Activated naive CD4-positive, alpha-beta T cell treated with anti-CD3 and anti-CD28 coated beads, Interleukin-2, amount 10 ng/mL, durations not matched to agents 7 days and 5 days (primary cell): ENCODE measurements at regions not wholly inside any gene's neighbourhood (a gene's known extent, or its start where the extent isn't known, plus 50 kb on each side); places are given as distances from the start of the nearest gene placed in this dataset.

Experiments used
- CTCF ChIA-PET: fragments of 350-600 bp; sonication (Branson Sonifier 250); formaldehyde crosslinking; loops from one replicate; lab custom pipeline; 2021; ENCODE audit warnings: antibody characterized with exemption; lab: Charles Lee
- DNase-seq: peaks from one replicate; pipeline ENCODE4 v3.0.0-alpha.2; 2020
- H3K27ac Mint-ChIP-seq: one replicate; pipeline ENCODE4 v1.8.0; 2021; ENCODE audit warnings: mild to moderate bottlenecking, moderate library complexity, mixed read lengths
- H3K27me3 Mint-ChIP-seq: one replicate; pipeline ENCODE4 v1.8.0; 2021; ENCODE audit warnings: mild to moderate bottlenecking, mixed read lengths
- H3K36me3 Mint-ChIP-seq: one replicate; pipeline ENCODE4 v1.8.0; 2021; ENCODE audit warnings: mixed read lengths
- H3K4me1 Mint-ChIP-seq: one replicate; pipeline ENCODE4 v1.8.0; 2021; ENCODE audit warnings: mixed read lengths
- H3K4me3 Mint-ChIP-seq: one replicate; pipeline ENCODE4 v1.8.0; 2021; ENCODE audit warnings: mild to moderate bottlenecking, moderate library complexity, mixed read lengths
- H3K9me3 Mint-ChIP-seq: one replicate; pipeline ENCODE4 v1.8.0; 2021; ENCODE audit warnings: mixed read lengths

DNA sequence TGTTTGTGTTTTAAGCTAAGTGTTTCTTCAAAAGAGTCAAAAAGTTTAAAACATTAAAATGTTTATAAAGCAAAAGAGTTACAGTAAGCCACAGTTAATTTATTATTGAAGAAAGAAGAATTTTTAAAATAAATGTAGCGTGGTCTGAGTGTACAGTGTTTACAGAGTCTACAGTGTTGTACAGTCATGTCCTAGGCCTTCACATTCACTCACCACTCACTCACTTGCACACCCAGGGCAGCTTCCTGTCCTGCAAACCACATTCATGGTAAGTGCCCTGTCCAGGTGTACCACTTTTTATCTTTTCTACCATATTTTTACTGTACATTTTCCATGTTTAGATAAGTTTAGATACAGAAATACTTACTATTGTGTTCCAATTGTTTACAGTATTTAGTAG is 239.7 kb upstream of the AGA start:
- no peak for DNase-seq
- Mint-ChIP-seq H3K36me3 (no peaks in the 10 kb centered on the region), H3K27ac (no peak overlapping the region), H3K4me3 (no peak overlapping the region), H3K4me1 (no peaks in the 10 kb centered on the region), H3K27me3 (no peaks in the 10 kb centered on the region), H3K9me3 (no peaks in the 10 kb centered on the region)
- CTCF ChIA-PET = no interaction called here

DNA sequence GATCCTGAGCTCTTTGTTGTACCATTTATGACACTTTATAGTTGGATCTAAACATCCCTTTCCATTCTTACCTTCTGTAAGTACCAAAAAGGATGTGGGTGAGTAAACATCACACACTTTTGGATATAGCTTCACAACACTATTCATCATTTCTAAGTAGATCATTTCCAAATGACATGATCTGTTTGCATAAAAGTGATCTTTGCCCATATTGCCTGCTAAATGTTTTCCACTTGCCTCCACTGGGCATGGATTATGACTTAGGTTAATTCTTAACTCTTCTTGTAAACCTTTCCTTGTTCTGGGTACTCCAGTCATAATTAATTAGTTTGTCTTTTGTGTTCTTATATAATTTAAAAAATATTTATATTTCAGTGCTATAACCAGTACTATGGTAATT is 244.9 kb upstream of the AGA start:
- Mint-ChIP-seq H3K4me3 (no peak overlapping the region), H3K9me3 (no peaks in the 10 kb centered on the region), H3K4me1 (no peaks in the 10 kb centered on the region), H3K36me3 (no peaks in the 10 kb centered on the region), H3K27ac (no peak overlapping the region), H3K27me3 (no peaks in the 10 kb centered on the region)
- DNase-seq = no peak
- CTCF ChIA-PET = no interaction called here

DNA sequence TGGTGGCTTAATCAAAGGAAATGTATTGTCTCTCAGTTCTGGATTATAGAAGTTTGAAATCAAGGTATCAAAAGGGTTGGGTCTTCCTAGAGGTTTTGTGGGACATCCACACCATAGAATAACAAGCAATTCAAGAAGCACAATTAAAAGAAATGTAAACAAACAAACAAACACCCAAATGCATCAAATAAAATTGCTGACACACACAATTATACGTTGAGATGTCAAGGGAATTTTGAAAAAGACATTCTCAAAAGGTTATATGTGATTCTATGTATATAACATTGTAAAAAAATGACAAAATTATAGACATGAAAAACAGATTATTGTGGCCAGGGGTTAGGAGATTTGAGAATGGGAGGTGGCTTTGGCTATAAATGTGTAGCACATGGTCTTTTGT is 250.7 kb upstream of the AGA start:
- CTCF ChIA-PET = no interaction called here
- DNase-seq = no peak
- H3K27ac Mint-ChIP-seq = no peak overlapping the region
- H3K4me1 Mint-ChIP-seq = no peaks in the 10 kb centered on the region
- no peaks in the 10 kb centered on the region for H3K9me3 Mint-ChIP-seq
- H3K4me3 Mint-ChIP-seq = no peak overlapping the region
- H3K27me3 Mint-ChIP-seq = no peaks in the 10 kb centered on the region
- H3K36me3 Mint-ChIP-seq = no peaks in the 10 kb centered on the region

DNA sequence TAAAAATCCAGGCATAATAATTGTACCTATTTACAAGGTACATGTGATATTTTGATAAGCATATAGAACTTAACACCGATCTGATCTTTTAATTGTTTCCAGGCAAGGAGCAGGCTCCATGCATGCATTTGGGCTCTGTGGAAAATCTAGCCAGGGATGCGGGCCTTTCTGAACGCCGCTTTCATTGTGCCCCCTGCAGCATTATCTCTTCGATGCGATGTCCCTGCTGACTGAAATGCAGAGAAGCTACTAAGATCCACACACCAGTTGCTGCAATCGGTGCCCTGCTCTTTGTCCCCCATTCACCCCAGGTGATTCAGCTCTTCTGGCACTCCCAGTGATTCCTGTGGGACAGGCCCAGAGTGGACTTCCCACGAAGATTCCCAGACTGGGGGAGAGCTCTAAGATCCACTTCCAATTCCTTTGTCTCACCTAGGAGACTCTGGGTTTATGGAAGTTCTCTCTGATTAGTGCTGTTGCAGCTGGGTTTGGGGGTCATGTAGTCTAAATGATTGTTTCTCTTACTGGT is 254.3 kb upstream of the AGA start:
- no peaks in the 10 kb centered on the region for H3K9me3 Mint-ChIP-seq
- H3K27me3 Mint-ChIP-seq = no peaks in the 10 kb centered on the region
- H3K27ac Mint-ChIP-seq = no peak overlapping the region
- no peaks in the 10 kb centered on the region for H3K4me1 Mint-ChIP-seq
- CTCF ChIA-PET = no interaction called here
- no peaks in the 10 kb centered on the region for H3K36me3 Mint-ChIP-seq
- no peak overlapping the region for H3K4me3 Mint-ChIP-seq
- DNase-seq = no peak

- no peaks in the 10 kb centered on the region for H3K9me3 Mint-ChIP-seq
- H3K27ac Mint-ChIP-seq = no peak overlapping the region
- no peaks in the 10 kb centered on the region for H3K4me1 Mint-ChIP-seq
- CTCF ChIA-PET = no interaction called here
- no peaks in the 10 kb centered on the region for H3K27me3 Mint-ChIP-seq
- no peak for DNase-seq
- no peaks in the 10 kb centered on the region for H3K36me3 Mint-ChIP-seq
- H3K4me3 Mint-ChIP-seq = no peak overlapping the region
Observed at GRCh38 chr4:177699365-177700213, 257.4 kb upstream of the AGA start.

GRCh38 chr4:177706916-177707315 is 264.7 kb upstream of the AGA start:
- no peak overlapping the region for H3K4me3 Mint-ChIP-seq
- no peaks in the 10 kb centered on the region for H3K4me1 Mint-ChIP-seq
- no peaks in the 10 kb centered on the region for H3K9me3 Mint-ChIP-seq
- H3K27me3 Mint-ChIP-seq = no peaks in the 10 kb centered on the region
- CTCF ChIA-PET = no interaction called here
- DNase-seq = no peak
- H3K27ac Mint-ChIP-seq = no peak overlapping the region
- H3K36me3 Mint-ChIP-seq = no peaks in the 10 kb centered on the region

- CTCF ChIA-PET = no interaction called here
- no peaks in the 10 kb centered on the region for H3K9me3 Mint-ChIP-seq
- no peak overlapping the region for H3K4me3 Mint-ChIP-seq
- no peak overlapping the region for H3K27ac Mint-ChIP-seq
- no peaks in the 10 kb centered on the region for H3K36me3 Mint-ChIP-seq
- DNase-seq = no peak
- no peaks in the 10 kb centered on the region for H3K4me1 Mint-ChIP-seq
- H3K27me3 Mint-ChIP-seq = no peaks in the 10 kb centered on the region
Observed at GRCh38 chr4:177713454-177713853, 271.2 kb upstream of the AGA start.

- H3K27ac Mint-ChIP-seq = no peak overlapping the region
- H3K4me1 Mint-ChIP-seq = no peaks in the 10 kb centered on the region
- no peak for DNase-seq
- H3K36me3 Mint-ChIP-seq = no peaks in the 10 kb centered on the region
- H3K4me3 Mint-ChIP-seq = no peak overlapping the region
- H3K27me3 Mint-ChIP-seq = no peaks in the 10 kb centered on the region
- CTCF ChIA-PET = no interaction called here
- no peaks in the 10 kb centered on the region for H3K9me3 Mint-ChIP-seq
Observed at GRCh38 chr4:177717407-177717806, 275.2 kb upstream of the AGA start.

DNA sequence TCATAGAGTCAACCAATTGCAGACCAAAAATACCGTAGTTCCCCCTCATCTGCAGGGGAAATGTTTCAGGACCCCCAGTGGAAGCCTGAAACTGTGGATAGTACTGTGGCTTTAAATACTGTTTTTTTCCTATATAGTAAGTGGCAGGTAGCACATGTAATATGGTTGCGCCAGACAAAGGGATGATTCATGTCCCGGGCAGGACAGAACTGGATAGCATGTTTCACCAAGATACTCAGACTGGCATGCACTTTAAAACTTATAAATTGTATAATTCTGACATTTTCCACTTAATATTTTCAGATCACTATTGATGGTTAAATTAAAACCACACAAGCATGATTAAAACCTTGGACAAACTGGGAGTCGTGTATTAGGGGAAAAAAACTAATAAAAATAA is 276.3 kb upstream of the AGA start:
- CTCF ChIA-PET = no interaction called here
- no peaks in the 10 kb centered on the region for H3K4me1 Mint-ChIP-seq
- H3K36me3 Mint-ChIP-seq = no peaks in the 10 kb centered on the region

GRCh38 chr4:177726111-177726510 is 283.9 kb upstream of the AGA start:
- H3K27ac Mint-ChIP-seq = no peak overlapping the region
- no peaks in the 10 kb centered on the region for H3K4me1 Mint-ChIP-seq
- no peak overlapping the region for H3K4me3 Mint-ChIP-seq
- no peaks in the 10 kb centered on the region for H3K27me3 Mint-ChIP-seq
- H3K36me3 Mint-ChIP-seq = no peaks in the 10 kb centered on the region
- no peaks in the 10 kb centered on the region for H3K9me3 Mint-ChIP-seq
- no peak for DNase-seq
- CTCF ChIA-PET = no interaction called here

More for the DNA sequence above, 276.3 kb upstream of the AGA start:
- Mint-ChIP-seq H3K4me3 (no peak overlapping the region), H3K9me3 (no peaks in the 10 kb centered on the region), H3K27ac (no peak overlapping the region), H3K27me3 (no peaks in the 10 kb centered on the region)
- no peak for DNase-seq

GRCh38 chr4:177728361-177729152 is 286.3 kb upstream of the AGA start:
- Mint-ChIP-seq H3K36me3 (no peaks in the 10 kb centered on the region), H3K27ac (no peak overlapping the region), H3K9me3 (no peaks in the 10 kb centered on the region), H3K27me3 (no peaks in the 10 kb centered on the region), H3K4me3 (no peak overlapping the region), H3K4me1 (no peaks in the 10 kb centered on the region)
- CTCF ChIA-PET = no interaction called here
- no peak for DNase-seq

DNA sequence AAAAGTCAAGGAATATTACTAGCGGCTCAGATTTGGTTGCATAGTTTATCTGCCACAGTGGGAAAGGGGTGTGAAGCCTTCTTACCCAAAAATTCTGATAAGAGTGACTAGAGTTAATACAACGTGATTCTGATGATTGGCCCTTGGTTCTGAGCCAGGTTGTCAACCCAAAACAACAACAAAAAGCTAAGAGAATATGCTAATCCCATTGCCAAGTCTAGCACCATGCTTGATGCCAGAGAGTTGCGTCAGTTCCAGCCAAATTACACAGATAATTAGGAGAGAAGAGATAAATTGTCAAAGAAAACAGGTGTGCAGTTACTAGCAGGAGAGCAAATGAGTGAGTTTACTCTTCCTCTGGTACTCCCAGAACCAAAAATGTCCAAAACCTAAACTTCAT is 287.4 kb upstream of the AGA start:
- no peaks in the 10 kb centered on the region for H3K9me3 Mint-ChIP-seq
- no peaks in the 10 kb centered on the region for H3K27me3 Mint-ChIP-seq
- CTCF ChIA-PET = no interaction called here
- no peaks in the 10 kb centered on the region for H3K36me3 Mint-ChIP-seq
- DNase-seq = no peak
- H3K4me3 Mint-ChIP-seq = no peak overlapping the region
- H3K4me1 Mint-ChIP-seq = no peaks in the 10 kb centered on the region
- H3K27ac Mint-ChIP-seq = no peak overlapping the region

GRCh38 chr4:177737387-177737940 is 295.2 kb upstream of the AGA start:
- Mint-ChIP-seq H3K9me3 (no peaks in the 10 kb centered on the region), H3K27ac (no peak overlapping the region), H3K27me3 (no peaks in the 10 kb centered on the region), H3K36me3 (no peaks in the 10 kb centered on the region), H3K4me1 (no peaks in the 10 kb centered on the region), H3K4me3 (no peak overlapping the region)
- CTCF ChIA-PET = no interaction called here
- no peak for DNase-seq

- Mint-ChIP-seq H3K9me3 (no peaks in the 10 kb centered on the region), H3K4me1 (no peaks in the 10 kb centered on the region), H3K27me3 (no peaks in the 10 kb centered on the region), H3K27ac (no peak overlapping the region), H3K4me3 (no peak overlapping the region), H3K36me3 (no peaks in the 10 kb centered on the region)
- no peak for DNase-seq
- CTCF ChIA-PET = no interaction called here
Observed at GRCh38 chr4:177740563-177740962, 298.3 kb upstream of the AGA start.
